Mesendoderm (in vitro differentiated cells): ENCODE measurements at regions not wholly inside any gene's neighbourhood (a gene's known extent, or its start where the extent isn't known, plus 50 kb on each side); places are given as distances from the start of the nearest gene placed in this dataset.

Experiments
- DNase-seq: peaks from one replicate; pipeline ENCODE4 v3.0.0; 2013
- H2AK5ac ChIP-seq: 2 replicates; pipeline ENCODE4 v1.6.1; 2013; ENCODE audit warnings: low read length, inconsistent platforms
- H2BK120ac ChIP-seq: 2 replicates; pipeline ENCODE4 v1.6.1; 2013; ENCODE audit warnings: low read depth, mild to moderate bottlenecking, low read length, moderate library complexity, mixed read lengths
- H2BK15ac ChIP-seq: replicated peaks from 2 replicates; pipeline ENCODE4 v1.6.1; 2013; ENCODE audit warnings: low read depth, mild to moderate bottlenecking, moderate library complexity
- H2BK5ac ChIP-seq: 2 replicates; pipeline ENCODE4 v1.6.1; 2013; ENCODE audit warnings: low read length, inconsistent platforms
- H3K18ac ChIP-seq: 2 replicates; pipeline ENCODE4 v1.6.1; 2013; ENCODE audit warnings: mild to moderate bottlenecking, low read length, mixed read lengths
- H3K23ac ChIP-seq: one replicate; pipeline ENCODE4 v1.6.1; 2013; ENCODE audit warnings: low read length
- H3K27ac ChIP-seq: 2 replicates; pipeline ENCODE4 v1.5.1; 2013; ENCODE audit warnings: low read depth, mild to moderate bottlenecking, inconsistent platforms, low read length, moderate library complexity
- H3K27me3 ChIP-seq: 2 replicates; pipeline ENCODE4 v1.6.1; 2013; ENCODE audit warnings: low read length, control low read depth, mild to moderate bottlenecking, inconsistent platforms; ENCODE audit not compliant: insufficient read depth, poor library complexity
- H3K36me3 ChIP-seq: 2 replicates; pipeline ENCODE4 v1.6.1; 2013; ENCODE audit warnings: low read length, inconsistent platforms; ENCODE audit not compliant: control insufficient read depth, insufficient read depth
- H3K4ac ChIP-seq: one replicate; pipeline ENCODE4 v1.6.1; 2013; ENCODE audit warnings: low read depth, mild to moderate bottlenecking, low read length, moderate library complexity
- H3K4me1 ChIP-seq: 2 replicates; pipeline ENCODE4 v1.6.1; 2013; ENCODE audit warnings: low read depth, low read length, inconsistent platforms; ENCODE audit not compliant: control insufficient read depth
- H3K4me2 ChIP-seq: 2 replicates; pipeline ENCODE4 v1.6.1; 2013; ENCODE audit warnings: low read length
- H3K4me3 ChIP-seq: 2 replicates; pipeline ENCODE4 v1.5.1; 2013; ENCODE audit warnings: mild to moderate bottlenecking, low read length
- H3K56ac ChIP-seq: one replicate; pipeline ENCODE4 v1.6.1; 2013; ENCODE audit warnings: low read length
- H3K79me1 ChIP-seq: 2 replicates; pipeline ENCODE4 v1.6.1; 2013; ENCODE audit warnings: low read length, inconsistent platforms
- H3K79me2 ChIP-seq: 2 replicates; pipeline ENCODE4 v1.6.1; 2013; ENCODE audit warnings: mild to moderate bottlenecking, low read length; ENCODE audit not compliant: control insufficient read depth, insufficient read depth
- H3K9ac ChIP-seq: 2 replicates; pipeline ENCODE4 v1.6.1; 2013; ENCODE audit warnings: low read length, inconsistent platforms
- H4K5ac ChIP-seq: one replicate; pipeline ENCODE4 v1.6.1; 2013; ENCODE audit warnings: low read length
- H4K8ac ChIP-seq: one replicate; pipeline ENCODE4 v1.6.1; 2013; ENCODE audit warnings: low read depth, mild to moderate bottlenecking, control low read depth, low read length, moderate library complexity
- WGBS: extraction: QIAGEN DNeasy Blood & Tissue Kit; methylation state at CpG from one replicate; pipeline ENCODE4 v1.1.7; 2013; ENCODE audit warnings: low lambda C conversion rate, missing lambda C conversion rate; ENCODE audit not compliant: insufficient coverage; ENCODE audit errors: extremely low coverage; 5-methylcytosine and 5-hydroxymethylcytosine counted together

DNA sequence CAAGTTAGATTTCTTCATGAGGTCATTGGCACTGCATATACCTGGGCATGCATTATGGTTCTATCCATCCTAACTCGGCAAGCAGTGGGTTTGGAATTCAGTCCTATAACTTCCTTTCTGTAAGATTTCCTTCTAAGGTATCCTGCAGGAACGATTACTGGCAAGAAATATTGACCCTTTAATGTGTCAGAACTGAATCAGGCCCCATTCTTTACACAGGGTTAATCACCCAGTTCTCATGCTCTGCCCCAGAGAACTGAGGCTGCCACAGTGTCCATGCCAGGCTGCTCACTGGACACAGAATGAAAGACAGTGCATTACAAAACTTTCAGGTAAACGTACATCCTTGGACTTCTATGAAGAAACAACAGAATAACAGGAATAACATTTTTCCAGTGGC is 108.9 kb downstream of the RPL22L1 start:
- Histone ChIP-seq H3K18ac (no peak overlapping the region), H2BK120ac (no peak overlapping the region), H3K4me2 (no peak overlapping the region), H3K23ac (no peak overlapping the region), H3K79me1 (no peaks in the 10 kb centered on the region), H2BK15ac (peak overlapping the region; percentile 36), H4K8ac (no peak overlapping the region), H2BK5ac (no peak overlapping the region), H3K56ac (no peak overlapping the region), H3K27ac (no peak overlapping the region), H2AK5ac (no peak overlapping the region), H3K9ac (no peak overlapping the region), H3K36me3 (no peaks in the 10 kb centered on the region), H3K79me2 (no peaks in the 10 kb centered on the region), H4K5ac (no peak overlapping the region), H3K27me3 (no peaks in the 10 kb centered on the region), H3K4me3 (no peak overlapping the region), H3K4me1 (no peaks in the 10 kb centered on the region), H3K4ac (no peak overlapping the region)
- DNase-seq = no peak
- WGBS = no CpG with 5 or more reads among the region's 3 CpGs

DNA sequence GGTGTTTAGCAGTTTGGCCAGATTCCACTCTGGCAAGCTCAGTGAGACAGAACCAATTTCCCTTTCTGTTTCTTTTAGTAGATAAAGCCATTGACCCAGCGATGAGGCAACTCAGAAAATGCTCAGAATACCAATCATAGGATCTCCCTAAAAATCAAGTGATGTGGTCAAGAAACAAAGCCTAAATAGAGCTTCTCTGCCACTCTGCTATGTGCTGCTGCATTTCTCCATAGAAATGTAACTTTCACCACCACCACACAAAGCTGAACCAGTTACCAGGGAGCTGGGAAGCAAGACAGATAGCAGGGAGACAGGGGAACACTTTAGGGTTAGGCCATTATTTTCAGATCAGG is 109.8 kb downstream of the RPL22L1 start:
- no peak overlapping the region for H2BK5ac ChIP-seq
- no peak overlapping the region for H3K4me3 ChIP-seq
- no peak overlapping the region for H2BK120ac ChIP-seq
- H3K4ac ChIP-seq = no peak overlapping the region
- H3K27ac ChIP-seq = no peak overlapping the region
- no peak overlapping the region for H3K9ac ChIP-seq
- H3K4me1 ChIP-seq = no peaks in the 10 kb centered on the region
- no peaks in the 10 kb centered on the region for H3K79me1 ChIP-seq
- no peak overlapping the region for H2BK15ac ChIP-seq
- H4K8ac ChIP-seq = no peak overlapping the region
- H3K56ac ChIP-seq = no peak overlapping the region
- H3K23ac ChIP-seq = no peak overlapping the region
- no peak overlapping the region for H4K5ac ChIP-seq
- H2AK5ac ChIP-seq = no peak overlapping the region
- no peak for DNase-seq
- H3K4me2 ChIP-seq = no peak overlapping the region
- H3K79me2 ChIP-seq = no peaks in the 10 kb centered on the region
- H3K27me3 ChIP-seq = no peaks in the 10 kb centered on the region
- H3K36me3 ChIP-seq = no peaks in the 10 kb centered on the region
- WGBS = no CpG with 5 or more reads among the region's 1 CpG
- H3K18ac ChIP-seq = no peak overlapping the region

DNA sequence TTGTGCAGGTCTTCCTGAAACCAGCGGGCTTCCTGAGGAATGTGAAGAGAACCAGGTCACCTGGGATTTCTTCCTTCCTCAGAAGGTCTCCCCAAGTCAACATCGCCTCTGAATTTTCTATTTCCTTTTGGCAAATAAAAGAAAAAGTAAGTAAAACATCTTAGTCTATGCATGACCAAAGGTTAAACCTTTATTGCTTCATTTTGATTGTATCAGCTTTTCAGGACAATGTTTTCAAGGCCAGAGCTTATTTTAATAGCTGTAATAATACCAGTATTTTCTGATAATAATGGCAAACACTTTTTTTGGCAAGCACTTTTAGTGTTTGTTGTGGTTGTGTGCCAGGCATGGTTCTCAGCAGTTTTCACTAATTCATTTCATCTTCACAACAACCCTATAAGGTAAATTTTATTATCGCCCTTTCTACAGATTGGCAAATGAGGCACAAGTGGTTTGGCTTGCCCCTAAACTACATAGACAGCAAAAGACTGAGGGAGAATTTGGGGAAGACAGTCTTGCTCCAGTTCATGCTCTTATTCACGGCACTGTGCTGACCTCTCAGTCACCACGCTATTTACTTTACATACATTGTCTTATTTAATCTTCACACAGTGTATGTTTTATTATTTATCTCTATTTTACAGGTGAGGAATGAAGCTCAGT is 110.4 kb downstream of the RPL22L1 start:
- no peak overlapping the region for H3K56ac ChIP-seq
- H3K4me2 ChIP-seq = no peak overlapping the region
- H2BK5ac ChIP-seq = no peak overlapping the region
- H2AK5ac ChIP-seq = no peak overlapping the region
- H2BK15ac ChIP-seq = no peak overlapping the region
- no peaks in the 10 kb centered on the region for H3K79me2 ChIP-seq
- H3K27me3 ChIP-seq = no peaks in the 10 kb centered on the region
- H3K4me1 ChIP-seq = no peaks in the 10 kb centered on the region
- no peak overlapping the region for H3K4me3 ChIP-seq
- H2BK120ac ChIP-seq = no peak overlapping the region
- no peak for DNase-seq
- H3K79me1 ChIP-seq = no peaks in the 10 kb centered on the region
- no peak overlapping the region for H4K5ac ChIP-seq
- peak overlapping the region; percentile 30 for H3K18ac ChIP-seq
- H4K8ac ChIP-seq = no peak overlapping the region
- H3K9ac ChIP-seq = no peak overlapping the region
- no peak overlapping the region for H3K4ac ChIP-seq
- H3K36me3 ChIP-seq = no peaks in the 10 kb centered on the region
- no peak overlapping the region for H3K23ac ChIP-seq
- H3K27ac ChIP-seq = no peak overlapping the region
- no CpG with 5 or more reads among the region's 5 CpGs for WGBS

DNA sequence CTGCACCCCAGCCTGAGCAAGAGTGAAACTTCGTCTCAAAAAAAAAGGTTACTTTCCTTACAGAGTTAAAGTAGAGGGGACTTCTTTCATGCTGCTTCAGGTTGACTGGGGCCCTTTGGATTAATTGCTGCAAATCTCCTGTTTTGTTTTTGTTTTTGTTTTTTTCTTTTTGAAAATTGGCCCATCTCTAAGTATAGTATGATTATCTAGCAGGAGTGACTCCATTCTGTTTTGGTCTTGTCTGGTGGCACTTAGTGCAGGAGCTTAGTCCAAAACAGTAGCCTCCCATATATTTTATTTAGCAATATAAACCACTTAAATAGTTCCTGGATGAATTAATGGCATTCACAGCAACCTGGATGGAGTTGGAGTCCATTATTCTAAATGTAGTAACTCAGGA is 113.0 kb downstream of the RPL22L1 start:
- Histone ChIP-seq H3K79me1 (no peaks in the 10 kb centered on the region), H3K9ac (no peak overlapping the region), H4K5ac (no peak overlapping the region), H3K4me1 (no peaks in the 10 kb centered on the region), H3K79me2 (no peaks in the 10 kb centered on the region), H3K27me3 (no peaks in the 10 kb centered on the region), H3K23ac (no peak overlapping the region), H3K27ac (no peak overlapping the region), H2BK15ac (no peak overlapping the region), H3K18ac (no peak overlapping the region), H3K4ac (no peak overlapping the region), H4K8ac (no peak overlapping the region), H3K4me3 (no peak overlapping the region), H3K56ac (no peak overlapping the region), H2AK5ac (no peak overlapping the region), H3K4me2 (no peak overlapping the region), H2BK5ac (no peak overlapping the region), H2BK120ac (no peak overlapping the region), H3K36me3 (no peaks in the 10 kb centered on the region)
- DNase-seq = no peak
- WGBS = no CpG with 5 or more reads among the region's 1 CpG

DNA sequence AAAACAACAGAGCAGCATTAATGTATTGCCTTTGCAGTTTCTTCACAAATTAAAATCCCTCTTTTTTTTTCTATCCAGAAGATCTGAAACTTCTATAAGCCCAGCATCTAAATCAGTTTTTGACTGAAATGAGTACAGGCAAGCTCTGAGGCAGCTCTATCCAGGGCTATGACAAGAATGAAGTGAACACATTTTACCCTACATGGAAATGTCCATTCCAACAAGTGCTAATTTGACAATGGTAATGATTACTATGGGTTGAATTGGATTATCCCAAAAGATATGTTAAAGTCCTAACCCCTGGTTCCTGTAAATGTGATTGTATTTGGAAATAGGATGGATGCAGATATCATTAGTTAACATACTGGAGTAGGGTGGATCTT is 115.7 kb downstream of the RPL22L1 start:
- Histone ChIP-seq H3K79me2 (no peaks in the 10 kb centered on the region), H2BK15ac (no peak overlapping the region), H4K5ac (no peak overlapping the region), H3K9ac (no peak overlapping the region), H3K4me3 (no peak overlapping the region), H2AK5ac (no peak overlapping the region), H3K23ac (no peak overlapping the region), H3K56ac (no peak overlapping the region), H2BK120ac (no peak overlapping the region), H3K4ac (no peak overlapping the region), H3K4me1 (no peaks in the 10 kb centered on the region), H3K27me3 (no peaks in the 10 kb centered on the region), H2BK5ac (no peak overlapping the region), H3K18ac (no peak overlapping the region), H3K36me3 (no peaks in the 10 kb centered on the region), H3K4me2 (no peak overlapping the region), H4K8ac (no peak overlapping the region), H3K79me1 (no peaks in the 10 kb centered on the region), H3K27ac (no peak overlapping the region)
- DNase-seq = no peak
